ENCODE measurements at regions not wholly inside any gene's neighbourhood (a gene's known extent, or its start where the extent isn't known, plus 50 kb on each side); places are given as distances from the start of the nearest gene placed in this dataset.

DNA sequence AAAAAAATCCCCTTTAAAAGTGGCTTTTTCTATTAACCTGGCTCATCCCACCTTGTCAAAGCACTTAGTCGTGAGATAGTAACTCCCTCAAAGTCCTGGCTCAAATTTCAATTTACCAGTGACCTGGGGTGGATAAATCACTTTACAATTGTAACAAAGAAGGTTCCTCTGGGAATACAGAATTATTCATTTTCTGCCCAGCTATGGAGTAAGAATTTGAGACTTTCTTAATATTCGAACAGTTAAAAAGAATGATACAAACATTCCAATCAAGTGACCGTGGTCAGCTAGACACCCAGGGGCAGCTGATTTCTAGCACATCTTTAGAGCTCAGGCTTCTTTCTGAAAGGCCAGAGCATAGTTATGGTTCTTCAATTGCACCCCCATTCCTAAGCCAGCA lies 291.0 kb upstream of the TGFBR2 start (continued):
- TF ChIP-seq, protein P1, sequence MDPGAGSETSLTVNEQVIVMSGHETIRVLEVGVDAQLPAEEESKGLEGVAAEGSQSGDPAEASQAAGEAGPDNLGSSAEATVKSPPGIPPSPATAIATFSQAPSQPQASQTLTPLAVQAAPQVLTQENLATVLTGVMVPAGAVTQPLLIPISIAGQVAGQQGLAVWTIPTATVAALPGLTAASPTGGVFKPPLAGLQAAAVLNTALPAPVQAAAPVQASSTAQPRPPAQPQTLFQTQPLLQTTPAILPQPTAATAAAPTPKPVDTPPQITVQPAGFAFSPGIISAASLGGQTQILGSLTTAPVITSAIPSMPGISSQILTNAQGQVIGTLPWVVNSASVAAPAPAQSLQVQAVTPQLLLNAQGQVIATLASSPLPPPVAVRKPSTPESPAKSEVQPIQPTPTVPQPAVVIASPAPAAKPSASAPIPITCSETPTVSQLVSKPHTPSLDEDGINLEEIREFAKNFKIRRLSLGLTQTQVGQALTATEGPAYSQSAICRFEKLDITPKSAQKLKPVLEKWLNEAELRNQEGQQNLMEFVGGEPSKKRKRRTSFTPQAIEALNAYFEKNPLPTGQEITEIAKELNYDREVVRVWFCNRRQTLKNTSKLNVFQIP (CRISPR knock-in tag; IDR thresholded peaks at IDR 0.05; ENCODE audit: borderline replicate concordance, low read depth): no peak

DNA sequence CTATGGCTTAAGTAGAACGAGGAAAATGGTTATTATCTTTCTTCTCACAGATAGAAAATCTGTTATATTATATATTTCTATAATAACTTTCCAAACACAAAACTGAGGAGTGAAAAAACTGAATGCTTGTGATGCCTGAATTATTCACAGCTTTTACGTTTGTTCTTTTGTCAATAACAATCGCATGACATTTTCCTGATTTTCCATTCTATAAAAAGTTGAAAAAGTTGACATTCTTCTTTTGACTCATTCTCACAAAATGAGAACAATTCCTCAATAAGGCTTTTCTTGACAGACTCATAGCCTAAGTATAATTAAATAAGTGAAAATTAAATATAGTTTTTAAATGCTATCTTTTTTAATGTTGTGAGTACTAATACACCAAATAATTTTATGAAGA lies 288.8 kb upstream of the TGFBR2 start:
- TF ChIP-seq ZFP30 (CRISPR knock-in tag; IDR thresholded peaks at IDR 0.05) (no peak), ESRRG (CRISPR knock-in tag; IDR thresholded peaks at IDR 0.05) (no peak), ZNF8 (CRISPR knock-in tag; IDR thresholded peaks at IDR 0.05) (no peak), BACH2 (CRISPR knock-in tag; IDR thresholded peaks at IDR 0.05; ENCODE audit: borderline replicate concordance) (no peak), TOX (CRISPR knock-in tag; IDR thresholded peaks at IDR 0.05; ENCODE audit: borderline replicate concordance) (no peak), RARB (CRISPR knock-in tag; IDR thresholded peaks at IDR 0.05) (no peak), ZC3H10 (CRISPR knock-in tag; IDR thresholded peaks at IDR 0.05) (no peak), ZNF70 (CRISPR knock-in tag; IDR thresholded peaks at IDR 0.05) (no peak), SNAI2 (CRISPR knock-in tag; IDR thresholded peaks at IDR 0.05) (no peak), ZNF565 (CRISPR knock-in tag; conservative IDR thresholded peaks at IDR 0.05; ENCODE audit: low read depth) (no peak), ARNTL (CRISPR knock-in tag; IDR thresholded peaks at IDR 0.05; ENCODE audit: borderline replicate concordance, low read depth) (no peak), CSDC2 (CRISPR knock-in tag; IDR thresholded peaks at IDR 0.05) (no peak)
- TF ChIP-seq, protein P2, sequence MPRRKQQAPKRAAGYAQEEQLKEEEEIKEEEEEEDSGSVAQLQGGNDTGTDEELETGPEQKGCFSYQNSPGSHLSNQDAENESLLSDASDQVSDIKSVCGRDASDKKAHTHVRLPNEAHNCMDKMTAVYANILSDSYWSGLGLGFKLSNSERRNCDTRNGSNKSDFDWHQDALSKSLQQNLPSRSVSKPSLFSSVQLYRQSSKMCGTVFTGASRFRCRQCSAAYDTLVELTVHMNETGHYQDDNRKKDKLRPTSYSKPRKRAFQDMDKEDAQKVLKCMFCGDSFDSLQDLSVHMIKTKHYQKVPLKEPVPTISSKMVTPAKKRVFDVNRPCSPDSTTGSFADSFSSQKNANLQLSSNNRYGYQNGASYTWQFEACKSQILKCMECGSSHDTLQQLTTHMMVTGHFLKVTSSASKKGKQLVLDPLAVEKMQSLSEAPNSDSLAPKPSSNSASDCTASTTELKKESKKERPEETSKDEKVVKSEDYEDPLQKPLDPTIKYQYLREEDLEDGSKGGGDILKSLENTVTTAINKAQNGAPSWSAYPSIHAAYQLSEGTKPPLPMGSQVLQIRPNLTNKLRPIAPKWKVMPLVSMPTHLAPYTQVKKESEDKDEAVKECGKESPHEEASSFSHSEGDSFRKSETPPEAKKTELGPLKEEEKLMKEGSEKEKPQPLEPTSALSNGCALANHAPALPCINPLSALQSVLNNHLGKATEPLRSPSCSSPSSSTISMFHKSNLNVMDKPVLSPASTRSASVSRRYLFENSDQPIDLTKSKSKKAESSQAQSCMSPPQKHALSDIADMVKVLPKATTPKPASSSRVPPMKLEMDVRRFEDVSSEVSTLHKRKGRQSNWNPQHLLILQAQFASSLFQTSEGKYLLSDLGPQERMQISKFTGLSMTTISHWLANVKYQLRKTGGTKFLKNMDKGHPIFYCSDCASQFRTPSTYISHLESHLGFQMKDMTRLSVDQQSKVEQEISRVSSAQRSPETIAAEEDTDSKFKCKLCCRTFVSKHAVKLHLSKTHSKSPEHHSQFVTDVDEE (CRISPR knock-in tag; IDR thresholded peaks at IDR 0.05): no peak
- TF ChIP-seq, protein P3, sequence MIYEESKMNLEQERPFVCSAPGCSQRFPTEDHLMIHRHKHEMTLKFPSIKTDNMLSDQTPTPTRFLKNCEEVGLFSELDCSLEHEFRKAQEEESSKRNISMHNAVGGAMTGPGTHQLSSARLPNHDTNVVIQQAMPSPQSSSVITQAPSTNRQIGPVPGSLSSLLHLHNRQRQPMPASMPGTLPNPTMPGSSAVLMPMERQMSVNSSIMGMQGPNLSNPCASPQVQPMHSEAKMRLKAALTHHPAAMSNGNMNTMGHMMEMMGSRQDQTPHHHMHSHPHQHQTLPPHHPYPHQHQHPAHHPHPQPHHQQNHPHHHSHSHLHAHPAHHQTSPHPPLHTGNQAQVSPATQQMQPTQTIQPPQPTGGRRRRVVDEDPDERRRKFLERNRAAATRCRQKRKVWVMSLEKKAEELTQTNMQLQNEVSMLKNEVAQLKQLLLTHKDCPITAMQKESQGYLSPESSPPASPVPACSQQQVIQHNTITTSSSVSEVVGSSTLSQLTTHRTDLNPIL (CRISPR knock-in tag; IDR thresholded peaks at IDR 0.05; ENCODE audit: low read depth): no peak
- TF ChIP-seq, protein P4, sequence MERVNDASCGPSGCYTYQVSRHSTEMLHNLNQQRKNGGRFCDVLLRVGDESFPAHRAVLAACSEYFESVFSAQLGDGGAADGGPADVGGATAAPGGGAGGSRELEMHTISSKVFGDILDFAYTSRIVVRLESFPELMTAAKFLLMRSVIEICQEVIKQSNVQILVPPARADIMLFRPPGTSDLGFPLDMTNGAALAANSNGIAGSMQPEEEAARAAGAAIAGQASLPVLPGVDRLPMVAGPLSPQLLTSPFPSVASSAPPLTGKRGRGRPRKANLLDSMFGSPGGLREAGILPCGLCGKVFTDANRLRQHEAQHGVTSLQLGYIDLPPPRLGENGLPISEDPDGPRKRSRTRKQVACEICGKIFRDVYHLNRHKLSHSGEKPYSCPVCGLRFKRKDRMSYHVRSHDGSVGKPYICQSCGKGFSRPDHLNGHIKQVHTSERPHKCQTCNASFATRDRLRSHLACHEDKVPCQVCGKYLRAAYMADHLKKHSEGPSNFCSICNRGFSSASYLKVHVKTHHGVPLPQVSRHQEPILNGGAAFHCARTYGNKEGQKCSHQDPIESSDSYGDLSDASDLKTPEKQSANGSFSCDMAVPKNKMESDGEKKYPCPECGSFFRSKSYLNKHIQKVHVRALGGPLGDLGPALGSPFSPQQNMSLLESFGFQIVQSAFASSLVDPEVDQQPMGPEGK (CRISPR knock-in tag; IDR thresholded peaks at IDR 0.05; ENCODE audit: borderline replicate concordance): no peak
- ATAC-seq: no peak

DNA sequence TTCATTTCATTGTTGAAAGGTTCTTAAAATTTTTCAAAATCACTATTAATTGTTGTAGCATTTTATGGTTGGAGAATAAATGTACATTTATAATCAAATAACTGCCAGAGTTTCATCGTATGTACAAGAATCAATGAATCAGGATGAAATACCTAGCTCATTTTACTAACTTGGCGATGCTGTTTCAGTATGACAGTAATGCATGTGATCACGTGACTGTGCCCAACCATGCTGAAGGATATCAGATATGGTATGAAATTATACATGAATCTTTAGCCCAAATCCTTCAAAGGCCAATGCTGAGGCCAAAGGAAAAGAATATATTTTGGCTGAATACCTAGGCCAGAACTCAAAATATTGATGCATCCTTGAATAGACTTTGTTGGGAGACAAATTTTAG lies 288.3 kb upstream of the TGFBR2 start:
- no peak for ATAC-seq
- TF ChIP-seq RARB (CRISPR knock-in tag; IDR thresholded peaks at IDR 0.05) (no peak), ZFP30 (CRISPR knock-in tag; IDR thresholded peaks at IDR 0.05) (no peak), ZNF70 (CRISPR knock-in tag; IDR thresholded peaks at IDR 0.05) (no peak), TCF4 (CRISPR knock-in tag; IDR thresholded peaks at IDR 0.05; ENCODE audit: borderline replicate concordance) (no peak), ZNF565 (CRISPR knock-in tag; conservative IDR thresholded peaks at IDR 0.05; ENCODE audit: low read depth) (no peak), ZNF8 (CRISPR knock-in tag; IDR thresholded peaks at IDR 0.05) (no peak), CSDC2 (CRISPR knock-in tag; IDR thresholded peaks at IDR 0.05) (no peak), ARNTL (CRISPR knock-in tag; IDR thresholded peaks at IDR 0.05; ENCODE audit: borderline replicate concordance, low read depth) (no peak), BACH2 (CRISPR knock-in tag; IDR thresholded peaks at IDR 0.05; ENCODE audit: borderline replicate concordance) (no peak), SNAI2 (CRISPR knock-in tag; IDR thresholded peaks at IDR 0.05) (no peak), ZFP3 (CRISPR knock-in tag; IDR thresholded peaks at IDR 0.05) (no peak), ZC3H10 (CRISPR knock-in tag; IDR thresholded peaks at IDR 0.05) (no peak), ESRRG (CRISPR knock-in tag; IDR thresholded peaks at IDR 0.05) (no peak)
- TF ChIP-seq, protein P3 (CRISPR knock-in tag; IDR thresholded peaks at IDR 0.05; ENCODE audit: low read depth): no peak
- TF ChIP-seq, protein P1 (CRISPR knock-in tag; IDR thresholded peaks at IDR 0.05; ENCODE audit: borderline replicate concordance, low read depth): no peak

All from SK-N-SH treated with all-trans-retinoic acid at 6 μM for 48 hours (cell line).